Uterus (tissue), 2 donors: ENCODE measurements at regions not wholly inside any gene's neighbourhood (a gene's known extent, or its start where the extent isn't known, plus 50 kb on each side); places are given as distances from the start of the nearest gene placed in this dataset.

ENCODE experiments used
- CTCF ChIP-seq, 4 experiments: fragments of 200-600 bp in 2 of 4; fragments of 450-650 bp in 2 of 4; sonication (generic) in 2 of 4; IDR thresholded peaks; one replicate each; pipeline ENCODE4 v1.5.1; 2016 to 2019; ENCODE audit warnings: antibody characterized with exemption in 4 of 4, mild to moderate bottlenecking in 2 of 4, moderate library complexity in 1 of 4
- POLR2A ChIP-seq, 2 donors: fragments of 450-650 bp; IDR thresholded peaks; one replicate each; pipeline ENCODE4 v1.6.1; 2016; ENCODE audit warnings: antibody characterized with exemption in 2 of 2, mild to moderate bottlenecking in 1 of 2, moderate library complexity in 1 of 2

GRCh38 chr14:51582437-51582836 lies 69.3 kb upstream of the FRMD6 start:
- no peak for TF ChIP-seq CTCF (IDR thresholded peaks at IDR 0.05)
- no peak for TF ChIP-seq POLR2A (IDR thresholded peaks at IDR 0.05)
